ENCODE measurements at regions not wholly inside any gene's neighbourhood (a gene's known extent, or its start where the extent isn't known, plus 50 kb on each side); places are given as distances from the start of the nearest gene placed in this dataset.

DNA sequence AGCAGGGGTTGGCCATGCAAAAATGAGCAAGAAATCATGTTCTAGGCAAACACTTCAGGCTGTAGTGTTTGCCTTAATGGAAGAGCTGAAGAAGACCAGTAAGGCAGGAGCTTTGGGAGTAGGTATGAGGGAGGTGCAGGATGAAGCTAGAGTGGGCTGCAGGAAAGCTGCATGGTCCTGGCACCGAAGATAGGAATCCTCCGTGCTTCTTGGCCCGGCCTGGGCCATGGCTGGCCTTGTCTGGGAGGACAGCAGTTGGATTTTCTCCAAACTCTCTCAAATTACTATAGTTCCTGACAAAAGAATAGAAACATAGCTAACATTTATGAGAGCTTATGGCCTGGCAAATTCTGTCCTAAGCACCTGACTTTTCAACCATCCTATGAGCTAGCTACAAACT, 116.5 kb downstream of the UCHL1 start:
- Histone ChIP-seq H3K36me3 (ENCODE audit: control insufficient read depth, insufficient read depth, low read length) (no peaks in the 10 kb centered on the region), H4K91ac (ENCODE audit: insufficient read depth, low read depth, low read length) (no peak overlapping the region), H3K18ac (ENCODE audit: low read depth, low read length) (no peak overlapping the region), H3K14ac (replicated peaks; ENCODE audit: low read depth, low read length) (no peak overlapping the region), H3K27me3 (ENCODE audit: control insufficient read depth, insufficient read depth, low read length) (peaks cover 4% of the 10 kb centered on the region), H3K27ac (ENCODE audit: insufficient read depth, low read length) (no peak overlapping the region), H3K79me1 (ENCODE audit: low read depth in 1 of 2, low read length in 2 of 2) (no peaks in the 10 kb centered on the region; a peak in 1 of 4 replicates), H4K20me1 (ENCODE audit: insufficient read depth, low read length) (no peaks in the 10 kb centered on the region), H4K5ac (ENCODE audit: low read depth, low read length) (no peak overlapping the region), H3K9ac (ENCODE audit: low read depth, low read length) (no peak overlapping the region), H3K9me3 (ENCODE audit: control insufficient read depth, insufficient read depth, low read length) (no peaks in the 10 kb centered on the region), H3K23ac (ENCODE audit: low read depth, low read length) (no peak overlapping the region), H3K9me1 (ENCODE audit: insufficient read depth, low read length) (no peaks in the 10 kb centered on the region), H2BK5ac (ENCODE audit: low read depth, low read length, poor library complexity, severe bottlenecking) (no peak overlapping the region), H3K4ac (ENCODE audit: low read depth, low read length) (no peak overlapping the region), H4K8ac (ENCODE audit: low read depth in 2 of 2, low read length in 2 of 2) (no peak overlapping the region), H2BK20ac (ENCODE audit: low read depth, low read length) (no peak overlapping the region), H3K56ac (ENCODE audit: extremely low read depth, insufficient read depth, low read length) (no peak overlapping the region), H3K4me2 (ENCODE audit: low read depth, low read length) (no peak overlapping the region), H3K4me1 (ENCODE audit: control insufficient read depth, insufficient read depth, low read length) (no peaks in the 10 kb centered on the region), H3K4me3 (ENCODE audit: insufficient read depth, low read depth, low read length) (no peak overlapping the region), H2AK9ac (replicated peaks; ENCODE audit: low read depth, low read length, poor library complexity) (no peak overlapping the region), H2AK5ac (ENCODE audit: low read depth, low read length) (no peak overlapping the region), H2BK15ac (ENCODE audit: low read depth, low read length) (no peak overlapping the region), H2BK120ac (ENCODE audit: low read depth, low read length) (no peak overlapping the region), H2AFZ (replicated peaks; ENCODE audit: low read length, poor library complexity) (no peak overlapping the region)
- no peak for ATAC-seq (ENCODE audit: low read depth)
- BruUV-seq (replicated peaks): no TSS peak
- in situ Hi-C loops (cut with MboI; ENCODE audit: low sequenced_read_pairs) (no loop called here), dilution Hi-C loops (cut with HindIII; ENCODE audit: low sequenced_read_pairs, unreplicated experiment) (no loop called here), intact Hi-C loops (cut with micrococcal nuclease) (no loop called here)
- TF ChIP-seq BHLHE40 (IDR thresholded peaks at IDR 0.05; ENCODE audit: low read depth, low read length) (no peak), CHD1 (IDR thresholded peaks at IDR 0.05; ENCODE audit: low read depth, low read length) (no peak), POLR2A (IDR thresholded peaks at IDR 0.05; ENCODE audit: low read depth, low read length) (no peak), RAD21 (IDR thresholded peaks at IDR 0.05; ENCODE audit: low read length) (no peak), MAFK (IDR thresholded peaks at IDR 0.05; ENCODE audit: low read depth, low read length) (no peak), RFX5 (IDR thresholded peaks at IDR 0.05; ENCODE audit: low read depth, low read length) (no peak), CEBPB (IDR thresholded peaks at IDR 0.05; ENCODE audit: low read depth, low read length) (no peak), MXI1 (IDR thresholded peaks at IDR 0.05; ENCODE audit: borderline replicate concordance, low read depth, low read length) (no peak), SMC3 (IDR thresholded peaks at IDR 0.05; ENCODE audit: low read depth, low read length) (no peak), MAZ (IDR thresholded peaks at IDR 0.05; ENCODE audit: borderline replicate concordance, low read depth, low read length) (no peak), NFE2L2 (IDR thresholded peaks at IDR 0.05; ENCODE audit: low read depth, low read length) (no peak), RCOR1 (IDR thresholded peaks at IDR 0.05; ENCODE audit: insufficient replicate concordance, low read length) (no peak), FOS (IDR thresholded peaks at IDR 0.05; ENCODE audit: low read depth, low read length) (no peak)
- TF ChIP-seq, protein P1, sequence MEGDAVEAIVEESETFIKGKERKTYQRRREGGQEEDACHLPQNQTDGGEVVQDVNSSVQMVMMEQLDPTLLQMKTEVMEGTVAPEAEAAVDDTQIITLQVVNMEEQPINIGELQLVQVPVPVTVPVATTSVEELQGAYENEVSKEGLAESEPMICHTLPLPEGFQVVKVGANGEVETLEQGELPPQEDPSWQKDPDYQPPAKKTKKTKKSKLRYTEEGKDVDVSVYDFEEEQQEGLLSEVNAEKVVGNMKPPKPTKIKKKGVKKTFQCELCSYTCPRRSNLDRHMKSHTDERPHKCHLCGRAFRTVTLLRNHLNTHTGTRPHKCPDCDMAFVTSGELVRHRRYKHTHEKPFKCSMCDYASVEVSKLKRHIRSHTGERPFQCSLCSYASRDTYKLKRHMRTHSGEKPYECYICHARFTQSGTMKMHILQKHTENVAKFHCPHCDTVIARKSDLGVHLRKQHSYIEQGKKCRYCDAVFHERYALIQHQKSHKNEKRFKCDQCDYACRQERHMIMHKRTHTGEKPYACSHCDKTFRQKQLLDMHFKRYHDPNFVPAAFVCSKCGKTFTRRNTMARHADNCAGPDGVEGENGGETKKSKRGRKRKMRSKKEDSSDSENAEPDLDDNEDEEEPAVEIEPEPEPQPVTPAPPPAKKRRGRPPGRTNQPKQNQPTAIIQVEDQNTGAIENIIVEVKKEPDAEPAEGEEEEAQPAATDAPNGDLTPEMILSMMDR (conservative IDR thresholded peaks at IDR 0.05; ENCODE audit: low read depth, low read length): no peak
- TF ChIP-seq, protein P2, sequence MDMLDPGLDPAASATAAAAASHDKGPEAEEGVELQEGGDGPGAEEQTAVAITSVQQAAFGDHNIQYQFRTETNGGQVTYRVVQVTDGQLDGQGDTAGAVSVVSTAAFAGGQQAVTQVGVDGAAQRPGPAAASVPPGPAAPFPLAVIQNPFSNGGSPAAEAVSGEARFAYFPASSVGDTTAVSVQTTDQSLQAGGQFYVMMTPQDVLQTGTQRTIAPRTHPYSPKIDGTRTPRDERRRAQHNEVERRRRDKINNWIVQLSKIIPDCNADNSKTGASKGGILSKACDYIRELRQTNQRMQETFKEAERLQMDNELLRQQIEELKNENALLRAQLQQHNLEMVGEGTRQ (IDR thresholded peaks at IDR 0.05; ENCODE audit: low read depth, low read length): no peak
- TF ChIP-seq, protein P3, sequence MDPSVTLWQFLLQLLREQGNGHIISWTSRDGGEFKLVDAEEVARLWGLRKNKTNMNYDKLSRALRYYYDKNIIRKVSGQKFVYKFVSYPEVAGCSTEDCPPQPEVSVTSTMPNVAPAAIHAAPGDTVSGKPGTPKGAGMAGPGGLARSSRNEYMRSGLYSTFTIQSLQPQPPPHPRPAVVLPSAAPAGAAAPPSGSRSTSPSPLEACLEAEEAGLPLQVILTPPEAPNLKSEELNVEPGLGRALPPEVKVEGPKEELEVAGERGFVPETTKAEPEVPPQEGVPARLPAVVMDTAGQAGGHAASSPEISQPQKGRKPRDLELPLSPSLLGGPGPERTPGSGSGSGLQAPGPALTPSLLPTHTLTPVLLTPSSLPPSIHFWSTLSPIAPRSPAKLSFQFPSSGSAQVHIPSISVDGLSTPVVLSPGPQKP (IDR thresholded peaks at IDR 0.05; ENCODE audit: borderline replicate concordance, low read depth, low read length): no peak
- ChIA-PET CTCF (no interaction called here), POLR2A (ENCODE audit: unreplicated experiment) (no interaction called here)
- DNase-seq: no peak
- WGBS, 2 experiments (ENCODE audit: extremely low coverage in 2 of 2, insufficient read length in 1 of 2): no CpG with 5 or more reads among the region's 3 CpGs

All from IMR-90 (cell line).